K562 (cell line): ENCODE measurements at regions not wholly inside any gene's neighbourhood (a gene's known extent, or its start where the extent isn't known, plus 50 kb on each side); places are given as distances from the start of the nearest gene placed in this dataset.

Experiments
- ATAC-seq: fragments of 200-7000 bp; cut with Tn5 transposase; 3 replicates; pipeline ENCODE4 v1.9.1; 2020; ENCODE audit warnings: moderate library complexity
- BruUV-seq: library from RNA; stranded (reverse); fragments of 400-500 nt; replicated peaks from 2 replicates; lab custom pipeline; 2021; lab: Mats Ljungman, UMichigan
- CTCF ChIA-PET: fragments of 300-600 bp; formaldehyde crosslinking; extraction: SDS; loops from one replicate; lab custom pipeline; 2021; ENCODE audit warnings: low intra/inter-chr PET ratio; lab: Yijun Ruan, JAX
- POLR2A ChIA-PET: fragments of 300-600, 350-650 bp; sonication (Branson Sonifier 250); formaldehyde crosslinking; extraction: SDS; loops from one replicate; lab custom pipeline; 2021; ENCODE audit warnings: antibody characterized with exemption, inconsistent platforms; lab: Yijun Ruan, JAX
- DNase-seq, 4 experiments: peaks; one replicate each; pipeline versions ENCODE4 v3.0.0 to v3.0.0-alpha.2; 2011 to 2018; ENCODE audit warnings: low spot score in 3 of 4, mixed read lengths in 3 of 4; ENCODE audit errors: extremely low read depth in 1 of 4
- FAIRE-seq: peaks from 2 replicates; lab custom pipeline; 2011; peaks lifted over from hg19 to GRCh38; lab: Jason Lieb, UNC
- H2AFZ ChIP-seq: 2 replicates; pipeline ENCODE4 v1.6.0; 2011; ENCODE audit warnings: low read depth, low read length, control low read depth, inconsistent platforms
- H3K27ac ChIP-seq: fragments of 200-600 bp; 3 replicates; pipeline ENCODE4 v1.8.0; 2011; ENCODE audit warnings: low read depth, mild to moderate bottlenecking, control low read depth, inconsistent platforms, low read length, moderate library complexity, mixed read lengths; ENCODE audit errors: extremely low read depth
- H3K27me3 ChIP-seq, 2 experiments: fragments of 300-600 bp in 1 of 2; 2 replicates in 1 of 2; 3 replicates in 1 of 2; pipeline versions ENCODE4 v1.6.0 to v1.8.0; 2011; ENCODE audit warnings: inconsistent platforms in 2 of 2, low read length in 2 of 2, mild to moderate bottlenecking in 1 of 2, mixed read lengths in 1 of 2, moderate library complexity in 1 of 2; ENCODE audit not compliant: control insufficient read depth in 2 of 2, insufficient read depth in 2 of 2
- H3K36me3 ChIP-seq: fragments of 300-600 bp; 3 replicates; pipeline ENCODE4 v1.8.0; 2011; ENCODE audit warnings: mild to moderate bottlenecking, low read length, inconsistent platforms; ENCODE audit not compliant: control insufficient read depth, insufficient read depth
- H3K4me1 ChIP-seq, 2 experiments: fragments of 200-600 bp in 1 of 2; replicated peaks in 1 of 2; 2 replicates in 1 of 2; 3 replicates in 1 of 2; pipeline versions ENCODE4 v1.5.1 to v1.8.0; 2011; ENCODE audit warnings: inconsistent platforms in 2 of 2, low read length in 2 of 2, mild to moderate bottlenecking in 1 of 2, mixed read lengths in 1 of 2, moderate library complexity in 1 of 2; ENCODE audit not compliant: control insufficient read depth in 2 of 2, insufficient read depth in 2 of 2
- H3K4me2 ChIP-seq: 2 replicates; pipeline ENCODE4 v1.6.1; 2011; ENCODE audit warnings: low read length, control low read depth, inconsistent platforms, mixed read lengths; ENCODE audit not compliant: insufficient read depth
- H3K4me3 ChIP-seq: fragments of 200-600 bp; sonication (generic), shearing (Covaris generic); 2 replicates; pipeline ENCODE4 v1.5.1; 2016; ENCODE audit warnings: control low read depth, inconsistent platforms
- H3K79me2 ChIP-seq: fragments of 200-600 bp; 3 replicates; pipeline ENCODE4 v1.8.0; 2011; ENCODE audit warnings: low read length, inconsistent platforms; ENCODE audit not compliant: control insufficient read depth, insufficient read depth
- H3K9ac ChIP-seq, 2 experiments: 2 replicates each; pipeline versions ENCODE4 v1.6.0 to v1.6.1; 2011; ENCODE audit warnings: low read depth in 2 of 2, low read length in 2 of 2, control low read depth in 1 of 2, inconsistent platforms in 1 of 2, mild to moderate bottlenecking in 1 of 2, mixed read lengths in 1 of 2; ENCODE audit not compliant: insufficient read depth in 1 of 2
- H3K9me1 ChIP-seq: one replicate; pipeline ENCODE4 v1.6.0; 2011; ENCODE audit warnings: inconsistent platforms, mild to moderate bottlenecking, low read length, moderate library complexity; ENCODE audit not compliant: control insufficient read depth, insufficient read depth
- H3K9me3 ChIP-seq: replicated peaks from 2 replicates; pipeline ENCODE4 v1.5.1; 2011; ENCODE audit warnings: low read depth, low read length, inconsistent platforms; ENCODE audit not compliant: control insufficient read depth, insufficient read depth
- H4K20me1 ChIP-seq: replicated peaks from 2 replicates; pipeline ENCODE4 v1.6.1; 2011; ENCODE audit warnings: low read length, inconsistent platforms, mixed read lengths; ENCODE audit not compliant: control insufficient read depth, insufficient read depth
- ARID1B ChIP-seq: fragments of 450-650 bp; IDR thresholded peaks from 2 replicates; pipeline ENCODE4 v1.6.1; 2016; ENCODE audit warnings: antibody characterized with exemption, mild to moderate bottlenecking, inconsistent platforms
- CBX1 ChIP-seq: sonication (generic); IDR thresholded peaks from 2 replicates; pipeline ENCODE4 v1.6.1; 2016; ENCODE audit warnings: antibody characterized with exemption, low read depth, mild to moderate bottlenecking
- CREB1 ChIP-seq, 2 experiments: sonication (generic) in 1 of 2; formaldehyde crosslinking in 1 of 2; IDR thresholded peaks; 2 replicates each; pipeline versions ENCODE4 v1.6.1 to v1.8.0; 2012 to 2022; ENCODE audit warnings: inconsistent platforms in 1 of 2, mild to moderate bottlenecking in 1 of 2, missing genetic modification reagents in 1 of 2, moderate library complexity in 1 of 2
- FOXA1 ChIP-seq: fragments of 450-650 bp; IDR thresholded peaks from 2 replicates; pipeline ENCODE4 v1.6.1; 2016; ENCODE audit warnings: mild to moderate bottlenecking, borderline replicate concordance
- LCOR ChIP-seq: sonication (generic); formaldehyde crosslinking; IDR thresholded peaks from 2 replicates; pipeline ENCODE4 v1.8.0; 2022; ENCODE audit warnings: mild to moderate bottlenecking, missing genetic modification reagents
- NCOA2 ChIP-seq, 2 experiments: fragments of 450-650 bp; IDR thresholded peaks; 2 replicates each; pipeline ENCODE4 v1.6.1; 2018; ENCODE audit warnings: mild to moderate bottlenecking in 2 of 2, moderate library complexity in 1 of 2; ENCODE audit not compliant: partially characterized antibody in 2 of 2
- POLR2AphosphoS2 ChIP-seq: IDR thresholded peaks from 2 replicates; pipeline ENCODE4 v1.6.1; 2012; ENCODE audit warnings: low read length, improper control_type of control experiment
- PRPF4 ChIP-seq: fragments of 200-400 bp; formaldehyde crosslinking; IDR thresholded peaks from one replicate; pipeline ENCODE4 v1.6.1; 2017; ENCODE audit warnings: low read length, low read depth, mild to moderate bottlenecking; ENCODE audit not compliant: insufficient read depth, poor library complexity, severe bottlenecking
- TGIF2 ChIP-seq: sonication (generic); formaldehyde crosslinking; IDR thresholded peaks from 2 replicates; pipeline ENCODE4 v1.8.1; 2022; ENCODE audit warnings: mild to moderate bottlenecking, missing genetic modification reagents, moderate library complexity
- WGBS: fragments of 100-300 bp; shearing (Covaris generic); methylation state at CpG from one replicate; pipeline ENCODE4 v1.1.6; 2016; ENCODE audit warnings: low coverage, mixed read lengths; ENCODE audit not compliant: insufficient coverage; ENCODE audit errors: missing lambda C conversion rate; 5-methylcytosine and 5-hydroxymethylcytosine counted together
- in situ Hi-C: fragments of 300-500 bp; cut with MboI; formaldehyde crosslinking; loops from 4 replicates; pipeline ENCODE4 v1.15.0; 2018; ENCODE audit warnings: inconsistent platforms, mixed read lengths
- intact Hi-C: fragments of 100-400 bp; cut with micrococcal nuclease; formaldehyde crosslinking; loops from 2 replicates; pipeline ENCODE4 v1.14.2; 2022
- TF ChIP-seq, protein P1 (sequence below): fragments of 450-650 bp; IDR thresholded peaks from 2 replicates; pipeline ENCODE4 v1.6.1; 2016; ENCODE audit warnings: antibody characterized with exemption
- TF ChIP-seq, protein P2 (sequence below): fragments of 450-650 bp; IDR thresholded peaks from 2 replicates; pipeline ENCODE4 v1.6.1; 2016; ENCODE audit warnings: missing biosample characterization, missing genetic modification characterization

DNA sequence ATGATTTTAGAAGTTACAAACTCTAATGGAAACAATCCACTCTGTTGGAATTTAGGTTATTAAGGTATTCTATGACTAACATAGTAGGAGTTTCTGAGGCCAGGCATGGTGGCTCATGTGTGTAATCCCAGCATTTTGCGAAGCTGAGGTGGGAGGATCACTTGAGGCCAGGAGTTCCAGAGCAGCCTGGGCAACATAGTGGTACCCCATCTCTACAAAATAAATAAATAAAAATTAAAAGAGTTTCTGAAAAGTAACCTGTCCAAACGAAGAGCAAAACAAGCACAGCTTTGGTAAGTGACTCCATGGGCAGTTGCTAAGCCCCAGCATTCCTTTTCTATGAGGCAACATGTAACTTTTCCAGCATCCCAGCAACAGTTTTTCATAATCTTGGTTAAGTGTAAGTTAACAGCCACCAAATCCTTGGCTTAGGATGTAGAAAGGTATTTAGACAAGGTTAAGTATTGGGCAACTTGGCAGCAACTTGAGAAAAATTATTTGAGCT is 86.3 kb downstream of the SOX4 start:
- no peak for TF ChIP-seq ARID1B
- no peak for TF ChIP-seq POLR2AphosphoS2
- no peak for TF ChIP-seq CBX1
- TF ChIP-seq CREB1 (IDR thresholded peaks at IDR 0.05) = no peak
- TF ChIP-seq CREB1 (CRISPR knock-in tag; IDR thresholded peaks at IDR 0.05) = no peak
- no peak for TF ChIP-seq LCOR (CRISPR knock-in tag)
- no peak for TF ChIP-seq NCOA2 (IDR thresholded peaks at IDR 0.05; ENCODE audit: partially characterized antibody in 2 of 2)
- TF ChIP-seq, protein P1, sequence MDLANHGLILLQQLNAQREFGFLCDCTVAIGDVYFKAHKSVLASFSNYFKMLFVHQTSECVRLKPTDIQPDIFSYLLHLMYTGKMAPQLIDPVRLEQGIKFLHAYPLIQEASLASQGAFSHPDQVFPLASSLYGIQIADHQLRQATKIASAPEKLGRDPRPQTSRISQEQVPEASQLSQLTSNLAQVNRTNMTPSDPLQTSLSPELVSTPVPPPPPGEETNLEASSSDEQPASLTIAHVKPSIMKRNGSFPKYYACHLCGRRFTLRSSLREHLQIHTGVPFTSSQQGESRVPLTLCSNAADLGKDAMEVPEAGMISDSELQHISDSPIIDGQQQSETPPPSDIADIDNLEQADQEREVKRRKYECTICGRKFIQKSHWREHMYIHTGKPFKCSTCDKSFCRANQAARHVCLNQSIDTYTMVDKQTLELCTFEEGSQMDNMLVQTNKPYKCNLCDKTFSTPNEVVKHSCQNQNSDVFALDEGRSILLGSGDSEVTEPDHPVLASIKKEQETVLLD = no peak
- no peak for TF ChIP-seq FOXA1
- no peak for TF ChIP-seq PRPF4
- TF ChIP-seq, protein P2, sequence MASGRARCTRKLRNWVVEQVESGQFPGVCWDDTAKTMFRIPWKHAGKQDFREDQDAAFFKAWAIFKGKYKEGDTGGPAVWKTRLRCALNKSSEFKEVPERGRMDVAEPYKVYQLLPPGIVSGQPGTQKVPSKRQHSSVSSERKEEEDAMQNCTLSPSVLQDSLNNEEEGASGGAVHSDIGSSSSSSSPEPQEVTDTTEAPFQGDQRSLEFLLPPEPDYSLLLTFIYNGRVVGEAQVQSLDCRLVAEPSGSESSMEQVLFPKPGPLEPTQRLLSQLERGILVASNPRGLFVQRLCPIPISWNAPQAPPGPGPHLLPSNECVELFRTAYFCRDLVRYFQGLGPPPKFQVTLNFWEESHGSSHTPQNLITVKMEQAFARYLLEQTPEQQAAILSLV (tag) = no peak
- TF ChIP-seq TGIF2 (CRISPR knock-in tag) = no peak
- TF ChIP-seq, all 486 proteins: peak for 0
- H3K4me1 ChIP-seq = no peaks in the 10 kb centered on the region
- BruUV-seq = no TSS peak
- H3K9me3 ChIP-seq = no peaks in the 10 kb centered on the region
- no peaks in the 10 kb centered on the region for H4K20me1 ChIP-seq
- no peak overlapping the region for H3K27ac ChIP-seq
- 5% methylated on average over 2 of the region's 2 CpGs for WGBS
- no peaks in the 10 kb centered on the region for H3K9me1 ChIP-seq
- H3K36me3 ChIP-seq = no peaks in the 10 kb centered on the region
- no peak for ATAC-seq
- DNase-seq = no peak
- H3K27me3 ChIP-seq = no peaks in the 10 kb centered on the region; a peak in 3 of 5 replicates
- no peaks in the 10 kb centered on the region for H3K79me2 ChIP-seq
- intact Hi-C loops (no loop called here), in situ Hi-C loops (no loop called here)
- no peak overlapping the region for H3K4me3 ChIP-seq
- H3K4me2 ChIP-seq = no peak overlapping the region
- ChIA-PET CTCF (no interaction called here), POLR2A (no interaction called here)
- no peak overlapping the region for H2AFZ ChIP-seq
- no peak overlapping the region for H3K9ac ChIP-seq
- no peak for FAIRE-seq
